ENCODE measurements at regions not wholly inside any gene's neighbourhood (a gene's known extent, or its start where the extent isn't known, plus 50 kb on each side); places are given as distances from the start of the nearest gene placed in this dataset.
A peak's percentile ranks its signal among the peaks of the same experiment; 100 is the strongest.

DNA sequence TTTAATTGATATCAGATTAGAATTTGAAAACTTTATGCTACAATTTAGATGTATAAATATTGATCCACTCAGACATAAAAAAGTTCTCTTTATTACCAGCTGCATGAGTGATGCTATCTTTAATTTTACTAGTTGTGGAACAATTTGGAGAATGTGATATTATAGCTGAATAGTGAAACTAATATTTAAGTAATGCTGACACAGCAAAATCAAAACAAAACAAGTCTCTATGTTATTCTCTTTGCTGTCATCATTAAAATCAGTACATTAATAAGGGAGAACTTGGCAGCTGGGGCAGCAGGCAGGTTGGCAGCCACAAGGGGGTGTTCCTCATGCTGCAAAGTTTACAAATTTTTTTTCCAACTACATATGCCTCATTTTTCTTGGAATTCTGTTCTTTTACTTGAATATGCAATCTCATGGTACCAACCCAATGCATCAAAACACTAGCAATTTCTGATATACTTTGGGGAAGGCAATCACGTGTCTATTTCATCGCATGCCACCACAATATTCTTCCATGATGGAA lies 585.3 kb downstream of the FGF9 start:
- no peaks in the 10 kb centered on the region for H3K27me3 ChIP-seq (ENCODE audit: control insufficient read depth, extremely low read depth, insufficient read depth, low read length)
- no peak overlapping the region for H3K4me2 ChIP-seq (ENCODE audit: control insufficient read depth, extremely low read depth, insufficient read depth, low read depth, low read length)
- no peaks in the 10 kb centered on the region for H4K20me1 ChIP-seq (ENCODE audit: control insufficient read depth, extremely low read depth, insufficient read depth, low read length)
- H3K79me2 ChIP-seq (ENCODE audit: control insufficient read depth, insufficient read depth, low read length) = no peaks in the 10 kb centered on the region
- dilution Hi-C loops (cut with MboI; ENCODE audit: extremely low pct_ligation_motif_present, low sequenced_read_pairs) = no loop called here
- no peak overlapping the region for H3K4me3 ChIP-seq (ENCODE audit: control insufficient read depth in 2 of 3, extremely low read depth in 1 of 3, insufficient read depth in 2 of 3, low read depth in 1 of 3, low read length in 3 of 3)
- H3K4me1 ChIP-seq (ENCODE audit: control insufficient read depth, extremely low read depth, insufficient read depth, low read length) = no peaks in the 10 kb centered on the region
- DNase-seq (ENCODE audit: low read depth, low spot score) (no peak), FAIRE-seq (no peak)
- H2AFZ ChIP-seq (ENCODE audit: control insufficient read depth, low read length) = no peak overlapping the region
- H3K36me3 ChIP-seq (ENCODE audit: control insufficient read depth in 2 of 2, extremely low read depth in 1 of 2, insufficient read depth in 2 of 2, low read length in 2 of 2) = no peaks in the 10 kb centered on the region
- TF ChIP-seq, protein P1, sequence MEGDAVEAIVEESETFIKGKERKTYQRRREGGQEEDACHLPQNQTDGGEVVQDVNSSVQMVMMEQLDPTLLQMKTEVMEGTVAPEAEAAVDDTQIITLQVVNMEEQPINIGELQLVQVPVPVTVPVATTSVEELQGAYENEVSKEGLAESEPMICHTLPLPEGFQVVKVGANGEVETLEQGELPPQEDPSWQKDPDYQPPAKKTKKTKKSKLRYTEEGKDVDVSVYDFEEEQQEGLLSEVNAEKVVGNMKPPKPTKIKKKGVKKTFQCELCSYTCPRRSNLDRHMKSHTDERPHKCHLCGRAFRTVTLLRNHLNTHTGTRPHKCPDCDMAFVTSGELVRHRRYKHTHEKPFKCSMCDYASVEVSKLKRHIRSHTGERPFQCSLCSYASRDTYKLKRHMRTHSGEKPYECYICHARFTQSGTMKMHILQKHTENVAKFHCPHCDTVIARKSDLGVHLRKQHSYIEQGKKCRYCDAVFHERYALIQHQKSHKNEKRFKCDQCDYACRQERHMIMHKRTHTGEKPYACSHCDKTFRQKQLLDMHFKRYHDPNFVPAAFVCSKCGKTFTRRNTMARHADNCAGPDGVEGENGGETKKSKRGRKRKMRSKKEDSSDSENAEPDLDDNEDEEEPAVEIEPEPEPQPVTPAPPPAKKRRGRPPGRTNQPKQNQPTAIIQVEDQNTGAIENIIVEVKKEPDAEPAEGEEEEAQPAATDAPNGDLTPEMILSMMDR (optimal IDR thresholded peaks at IDR 0.05 in 1 of 3, IDR thresholded peaks at IDR 0.05 in 1 of 3, conservative IDR thresholded peaks at IDR 0.05 in 1 of 3; ENCODE audit: extremely low read depth in 1 of 3, insufficient read depth in 2 of 3, low read length in 3 of 3) = peak in 1 of 3 experiments; percentile 19
- no peak for TF ChIP-seq EZH2 (IDR thresholded peaks at IDR 0.05; ENCODE audit: low read length)
- no peak overlapping the region for H3K27ac ChIP-seq (ENCODE audit: control insufficient read depth, insufficient read depth, low read length)
- no peak overlapping the region for H3K9ac ChIP-seq (ENCODE audit: control insufficient read depth, extremely low read depth, insufficient read depth, low read length)
- H3K9me1 ChIP-seq (ENCODE audit: control insufficient read depth, extremely low read depth, insufficient read depth, low read length) = no peaks in the 10 kb centered on the region
- peaks cover 2% of the 10 kb centered on the region for H3K9me3 ChIP-seq (ENCODE audit: control insufficient read depth, low read depth, low read length)

DNA sequence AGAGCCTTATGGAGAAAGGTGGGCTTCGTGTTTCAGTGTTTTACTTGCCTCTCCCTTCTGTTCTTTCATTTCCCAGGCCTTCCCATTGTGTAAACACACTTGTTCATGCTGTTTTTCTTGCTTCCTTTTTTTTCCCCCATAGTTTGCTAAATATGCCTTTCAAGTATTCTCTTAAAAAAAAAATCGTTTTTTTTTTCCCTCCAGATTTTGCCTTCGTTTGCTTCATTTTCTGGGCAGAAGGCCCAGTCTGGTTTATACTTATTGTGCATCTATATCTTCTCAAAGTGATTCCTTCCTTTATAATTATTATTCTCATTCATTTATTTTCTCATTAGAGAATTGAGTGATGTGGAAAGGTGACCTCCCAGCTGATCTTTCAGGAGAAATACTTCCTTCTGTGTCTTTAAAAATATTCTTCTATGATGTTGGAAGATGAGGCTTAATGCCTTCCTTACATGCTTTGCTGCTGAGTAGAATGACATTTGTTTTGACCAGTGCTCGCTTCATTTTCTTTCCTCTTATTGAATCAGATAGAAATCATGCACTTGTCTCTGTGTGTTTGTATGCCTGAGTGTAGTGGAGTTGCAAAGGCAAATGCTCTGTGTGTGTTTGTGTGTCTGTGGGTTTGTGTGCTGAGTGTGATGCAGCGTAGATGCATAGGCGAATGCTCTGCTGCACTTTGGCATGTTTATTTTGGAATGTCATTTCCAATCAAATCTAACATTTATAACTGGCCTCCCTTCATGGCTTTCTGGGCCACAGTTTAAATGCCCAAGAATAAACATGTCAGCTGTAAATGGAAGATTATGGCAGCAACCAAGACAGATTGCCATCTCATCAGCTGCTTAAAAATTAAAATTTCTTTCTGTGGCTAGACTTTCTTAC lies 591.4 kb downstream of the FGF9 start:
- dilution Hi-C loops (cut with MboI; ENCODE audit: extremely low pct_ligation_motif_present, low sequenced_read_pairs) = no loop called here
- no peak overlapping the region for H3K27ac ChIP-seq (ENCODE audit: control insufficient read depth, insufficient read depth, low read length)
- H2AFZ ChIP-seq (ENCODE audit: control insufficient read depth, low read length) = no peak overlapping the region
- H3K79me2 ChIP-seq (ENCODE audit: control insufficient read depth, insufficient read depth, low read length) = no peaks in the 10 kb centered on the region
- H3K4me2 ChIP-seq (ENCODE audit: control insufficient read depth, extremely low read depth, insufficient read depth, low read depth, low read length) = no peak overlapping the region
- no peaks in the 10 kb centered on the region for H3K9me1 ChIP-seq (ENCODE audit: control insufficient read depth, extremely low read depth, insufficient read depth, low read length)
- no peak overlapping the region for H3K4me3 ChIP-seq (ENCODE audit: control insufficient read depth in 2 of 3, extremely low read depth in 1 of 3, insufficient read depth in 2 of 3, low read depth in 1 of 3, low read length in 3 of 3)
- no peaks in the 10 kb centered on the region for H3K4me1 ChIP-seq (ENCODE audit: control insufficient read depth, extremely low read depth, insufficient read depth, low read length)
- no peak for DNase-seq (ENCODE audit: low read depth, low spot score)
- no peaks in the 10 kb centered on the region for H3K36me3 ChIP-seq (ENCODE audit: control insufficient read depth in 2 of 2, extremely low read depth in 1 of 2, insufficient read depth in 2 of 2, low read length in 2 of 2)
- no peaks in the 10 kb centered on the region for H3K27me3 ChIP-seq (ENCODE audit: control insufficient read depth, extremely low read depth, insufficient read depth, low read length)
- TF ChIP-seq EZH2 (IDR thresholded peaks at IDR 0.05; ENCODE audit: low read length) = no peak
- TF ChIP-seq, protein P1 (optimal IDR thresholded peaks at IDR 0.05 in 1 of 3, IDR thresholded peaks at IDR 0.05 in 1 of 3, conservative IDR thresholded peaks at IDR 0.05 in 1 of 3; ENCODE audit: extremely low read depth in 1 of 3, insufficient read depth in 2 of 3, low read length in 3 of 3) = no peak
- no peak overlapping the region for H3K9ac ChIP-seq (ENCODE audit: control insufficient read depth, extremely low read depth, insufficient read depth, low read length)
- H4K20me1 ChIP-seq (ENCODE audit: control insufficient read depth, extremely low read depth, insufficient read depth, low read length) = no peaks in the 10 kb centered on the region
- H3K9me3 ChIP-seq (ENCODE audit: control insufficient read depth, low read depth, low read length) = no peaks in the 10 kb centered on the region
- FAIRE-seq = no peak

Data from keratinocyte (primary cell).